HL-60/S4 (cell line): ENCODE measurements at regions not wholly inside any gene's neighbourhood (a gene's known extent, or its start where the extent isn't known, plus 50 kb on each side); places are given as distances from the start of the nearest gene placed in this dataset.

Source experiments
- in situ Hi-C: fragments of 300-500 bp; cut with MboI; formaldehyde crosslinking; loops from 2 replicates; pipeline ENCODE4 v1.14.3; 2022; ENCODE audit warnings: low sequenced_read_pairs

DNA sequence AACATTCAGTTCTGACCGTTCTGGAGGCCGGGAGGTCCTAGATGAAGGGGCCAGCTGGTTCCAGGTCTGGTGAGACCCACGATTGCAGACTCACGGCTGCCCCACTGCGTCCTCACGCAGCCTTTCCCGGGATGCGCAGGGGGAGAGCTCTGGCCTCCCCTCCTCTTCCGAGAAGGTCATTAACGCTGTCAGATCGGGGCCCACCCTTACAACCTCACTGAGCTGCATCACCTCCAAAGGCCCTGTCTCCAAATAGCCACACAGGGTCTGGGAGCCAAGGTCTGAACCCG is 66.6 kb upstream of the PPP1R26 start:
- in situ Hi-C loops = no loop called here

DNA sequence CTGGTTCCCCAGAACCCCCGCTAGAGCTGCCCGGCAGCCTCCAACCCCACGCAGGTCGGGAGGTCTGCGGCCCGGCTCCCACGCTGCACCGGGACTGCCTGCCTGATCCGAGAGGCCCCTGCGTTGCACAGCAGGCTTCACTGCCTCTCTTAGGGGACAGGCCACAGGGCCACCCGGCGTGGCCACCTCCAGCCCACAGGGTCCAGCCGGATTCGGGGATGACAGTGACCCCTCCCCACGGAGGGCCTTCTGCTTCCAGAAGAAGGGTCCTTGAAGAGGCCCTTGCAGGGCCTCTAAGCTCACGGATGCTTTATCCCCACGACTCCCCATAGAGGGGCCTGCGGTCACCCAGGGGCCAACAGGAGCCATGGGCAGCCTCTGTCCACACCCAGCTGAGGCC is 66.1 kb upstream of the PPP1R26 start:
- in situ Hi-C loops = no loop called here

DNA sequence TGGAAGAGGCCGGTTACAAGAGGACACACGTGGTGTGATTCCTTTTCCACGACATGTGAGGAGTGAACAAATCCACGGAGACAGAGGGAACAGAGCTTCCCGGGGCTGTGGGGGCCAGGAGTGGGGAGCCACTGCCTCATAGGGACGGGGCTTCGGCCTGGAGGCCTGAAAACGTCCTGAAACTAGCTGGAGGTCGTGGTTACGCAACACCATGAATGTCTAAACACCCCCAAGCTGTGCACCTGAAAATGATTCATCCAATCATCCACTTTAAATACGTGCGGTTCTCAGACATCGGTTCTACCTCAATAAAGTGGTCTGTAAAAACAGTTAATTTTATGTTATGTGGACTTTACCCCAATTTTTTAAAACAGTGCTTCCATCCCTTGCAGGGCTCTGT is 65.3 kb upstream of the PPP1R26 start:
- in situ Hi-C loops = no loop called here

DNA sequence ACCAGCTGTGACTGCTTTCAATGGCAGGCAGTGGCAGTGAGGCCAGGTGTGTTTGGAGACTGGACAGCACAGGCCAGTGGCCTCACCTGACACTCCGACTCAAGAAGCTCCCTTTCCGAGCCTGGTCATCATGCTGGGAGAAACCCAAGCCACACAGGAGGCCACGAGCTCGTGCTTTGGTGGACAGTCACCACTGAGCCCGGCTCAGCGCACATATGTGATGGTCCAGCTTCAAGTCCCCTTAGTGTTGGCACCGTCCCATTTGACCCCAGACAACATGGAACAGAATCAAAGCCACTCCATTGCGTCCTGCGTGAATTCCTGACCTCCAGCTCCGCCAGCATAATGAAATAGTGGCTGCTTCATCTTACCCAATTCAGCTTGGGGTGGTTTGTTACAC is 64.0 kb upstream of the PPP1R26 start:
- in situ Hi-C loops = no loop called here

DNA sequence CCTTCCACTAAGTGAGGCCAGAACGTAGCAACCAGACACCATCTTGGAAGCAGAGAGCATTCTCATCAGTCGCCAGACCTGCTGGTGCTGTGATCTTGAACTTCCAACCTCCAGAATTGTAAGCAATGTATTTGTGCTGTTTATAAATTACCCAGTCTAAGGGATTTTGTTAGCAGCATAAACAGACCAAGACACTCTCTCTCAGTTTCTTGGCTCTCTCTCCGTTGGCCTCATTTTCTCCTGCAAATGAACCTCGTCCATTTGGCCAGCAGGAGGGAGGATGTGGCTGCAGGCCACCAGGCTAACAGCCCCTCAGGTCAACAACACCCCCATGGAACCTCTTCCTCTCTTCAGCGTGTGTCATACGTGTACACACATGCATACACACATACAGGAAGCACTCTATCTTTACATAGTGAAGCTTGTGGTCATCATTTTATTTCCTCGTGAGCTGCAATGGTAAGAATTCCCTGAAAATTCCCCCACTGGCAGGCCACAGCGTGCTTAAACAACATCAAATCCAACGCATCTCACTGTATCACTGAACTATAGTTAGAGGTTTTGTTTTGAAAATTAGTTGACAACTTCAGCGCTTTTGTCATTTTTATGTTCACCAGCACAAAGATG is 62.8 kb upstream of the PPP1R26 start:
- in situ Hi-C loops = no loop called here

DNA sequence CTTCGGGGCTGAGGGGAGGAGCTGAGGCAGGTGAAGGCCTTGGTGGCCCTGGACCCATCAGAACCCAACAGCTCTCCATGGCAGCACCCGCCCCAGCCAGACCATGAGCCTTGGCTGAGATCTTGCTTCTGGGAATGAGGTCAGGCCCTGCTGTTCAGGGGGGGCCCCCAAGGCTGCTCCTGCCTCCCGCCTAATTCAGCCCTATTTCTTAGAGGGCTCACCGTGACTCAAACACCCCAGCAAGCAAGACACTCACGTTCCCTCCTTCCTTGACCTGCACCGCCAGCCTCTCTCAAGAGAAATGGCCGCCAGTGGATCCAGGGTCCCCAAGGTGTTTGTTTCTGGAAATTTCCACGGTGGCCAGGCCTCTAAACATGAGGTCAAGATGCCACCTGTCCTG is 61.4 kb upstream of the PPP1R26 start:
- in situ Hi-C loops = no loop called here

DNA sequence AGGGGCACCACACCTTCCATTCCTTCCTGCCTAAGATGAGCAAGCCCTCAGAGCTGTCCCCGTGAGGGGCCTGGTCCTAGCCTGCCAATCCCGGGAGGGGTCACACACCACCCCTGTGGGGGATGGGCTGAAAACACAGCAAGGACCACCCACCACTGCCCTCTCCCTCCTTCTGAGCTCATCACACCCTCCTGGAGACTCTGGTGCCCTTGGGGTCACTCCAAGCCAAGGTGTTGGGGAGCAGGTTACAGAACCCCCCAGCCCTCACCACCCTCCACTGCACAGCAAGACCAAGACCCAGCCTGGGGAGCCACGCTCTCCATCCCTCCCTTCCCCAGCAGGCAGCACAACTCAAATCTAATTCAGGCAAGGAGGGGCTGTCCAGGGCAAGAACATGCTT is 60.5 kb upstream of the PPP1R26 start:
- in situ Hi-C loops = no loop called here

DNA sequence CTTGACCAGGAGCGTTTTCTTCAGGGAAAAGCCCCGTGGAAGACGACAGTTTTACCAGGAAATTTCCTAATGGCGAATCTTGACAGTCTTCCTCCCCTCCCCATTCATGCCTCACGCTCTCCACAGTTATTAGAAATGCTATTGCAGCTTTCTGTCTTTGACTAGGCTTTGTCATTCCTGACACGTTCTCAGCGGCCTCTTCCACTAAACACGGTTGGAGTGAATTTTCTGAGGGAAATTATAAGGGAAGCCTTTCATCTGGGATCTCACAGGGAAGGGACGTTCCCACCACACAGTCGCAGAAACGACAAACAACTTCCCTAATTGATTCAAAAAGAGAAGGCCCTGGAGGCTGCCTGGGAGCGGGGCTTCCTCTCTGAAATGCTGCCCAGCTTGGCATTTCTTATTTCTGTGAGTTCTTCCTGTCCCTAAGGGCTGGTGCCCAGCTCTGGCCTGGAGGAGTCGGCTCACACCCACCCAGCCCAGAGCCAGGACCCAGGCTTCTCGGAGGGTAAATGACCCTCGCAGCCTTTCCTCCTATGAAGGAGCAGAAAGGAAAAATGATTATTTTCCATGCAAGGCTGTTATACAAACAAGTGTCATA is 57.1 kb upstream of the PPP1R26 start:
- in situ Hi-C loops = no loop called here

DNA sequence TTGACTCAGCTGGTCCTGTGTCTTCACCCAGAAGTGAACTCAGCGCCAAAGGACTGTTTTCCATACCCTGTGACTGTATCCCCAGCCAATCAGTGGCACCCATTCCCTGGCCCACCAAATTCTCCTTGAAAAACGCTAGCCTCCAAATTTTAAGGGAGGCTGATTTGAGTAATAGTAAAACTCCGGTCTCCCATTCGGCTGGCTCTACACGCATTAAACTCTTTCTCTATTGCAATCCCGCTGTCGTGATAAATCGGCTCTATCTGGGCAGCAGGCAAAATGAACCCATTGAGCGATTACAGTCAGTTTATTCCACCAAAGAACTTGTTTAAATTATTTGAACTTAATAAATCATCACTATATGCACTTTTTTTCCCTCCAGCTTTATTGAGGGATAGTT is 55.9 kb upstream of the PPP1R26 start:
- in situ Hi-C loops = no loop called here
